Activated CD4-positive, alpha-beta T cell treated with anti-CD3 and anti-CD28 coated beads, Interleukin-2, amount 10 ng/mL, durations not matched to agents 7 days and 5 days (primary cell): ENCODE measurements at regions not wholly inside any gene's neighbourhood (a gene's known extent, or its start where the extent isn't known, plus 50 kb on each side); places are given as distances from the start of the nearest gene placed in this dataset.

ENCODE experiments used
- CTCF ChIA-PET: fragments of 350-600 bp; sonication (Branson Sonifier 250); formaldehyde crosslinking; loops from one replicate; lab custom pipeline; 2021; ENCODE audit warnings: antibody characterized with exemption; lab: Charles Lee
- POLR2A ChIA-PET: fragments of 350-600 bp; sonication (Branson Sonifier 250); formaldehyde crosslinking; loops from one replicate; lab custom pipeline; 2021; ENCODE audit warnings: antibody characterized with exemption; lab: Charles Lee
- DNase-seq: peaks from one replicate; pipeline ENCODE4 v3.0.0-alpha.2; 2020
- H3K27ac Mint-ChIP-seq: one replicate; pipeline ENCODE4 v1.8.0; 2021; ENCODE audit warnings: mild to moderate bottlenecking, moderate library complexity, mixed read lengths
- H3K27me3 Mint-ChIP-seq: one replicate; pipeline ENCODE4 v1.8.0; 2021; ENCODE audit warnings: mixed read lengths
- H3K36me3 Mint-ChIP-seq: one replicate; pipeline ENCODE4 v1.8.0; 2021; ENCODE audit warnings: low read depth, mixed read lengths
- H3K4me1 Mint-ChIP-seq: one replicate; pipeline ENCODE4 v1.8.0; 2021; ENCODE audit warnings: mixed read lengths
- H3K4me3 Mint-ChIP-seq: one replicate; pipeline ENCODE4 v1.8.0; 2021; ENCODE audit warnings: mild to moderate bottlenecking, moderate library complexity, mixed read lengths
- H3K9me3 Mint-ChIP-seq: one replicate; pipeline ENCODE4 v1.8.0; 2021; ENCODE audit warnings: mixed read lengths

DNA sequence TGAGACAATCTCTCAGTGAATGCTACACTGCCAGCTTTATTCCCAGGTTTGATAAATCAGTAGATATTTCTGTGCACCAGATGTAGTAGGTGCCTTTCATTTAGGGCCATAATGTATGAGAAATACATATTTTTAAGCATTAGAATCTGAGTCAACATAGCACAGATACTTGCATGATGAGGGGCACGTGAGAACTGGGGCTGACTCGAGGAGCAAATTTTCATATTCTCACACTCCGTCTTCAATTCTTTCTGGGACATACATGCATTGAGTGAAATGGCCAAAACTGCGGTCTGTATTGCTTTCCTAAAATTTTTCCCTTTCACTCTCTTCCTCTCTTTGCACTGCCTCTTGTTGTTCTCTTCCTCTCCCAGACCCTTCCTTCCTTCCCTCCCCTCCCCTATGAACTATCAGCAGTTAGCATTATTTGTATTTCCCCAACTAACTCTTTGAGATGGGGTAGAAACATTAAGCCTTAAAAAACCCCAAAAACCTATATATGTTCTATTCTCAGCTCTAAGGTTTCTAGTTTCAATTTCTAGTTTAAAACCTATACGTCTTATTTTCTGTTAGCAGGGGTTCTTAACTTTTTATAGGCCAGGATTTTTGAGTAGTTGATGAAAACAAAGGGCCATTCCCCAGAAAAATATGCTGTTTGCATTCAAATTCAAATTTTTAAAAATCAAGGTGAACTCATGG lies 289.1 kb downstream of the PTBP2 start:
- no peak for DNase-seq
- no peaks in the 10 kb centered on the region for H3K36me3 Mint-ChIP-seq

DNA sequence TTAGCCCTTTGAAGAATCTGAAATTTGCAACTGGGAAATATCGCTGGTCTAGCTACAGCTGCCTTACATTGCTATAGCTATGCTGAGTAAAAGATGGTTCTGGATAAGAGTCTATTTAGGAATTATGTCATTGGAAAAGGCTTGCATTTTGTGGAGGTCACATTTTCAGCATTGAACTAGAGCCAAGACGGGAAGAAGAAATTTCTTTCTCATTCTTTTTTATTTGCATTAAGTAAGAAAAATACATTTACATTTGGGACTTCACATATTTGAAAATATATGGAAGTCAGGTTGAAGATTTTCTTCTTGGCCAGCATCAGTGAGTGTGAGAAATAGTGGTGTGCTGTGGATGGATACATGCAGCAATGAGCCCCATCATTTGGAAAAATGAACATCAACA lies 291.6 kb downstream of the PTBP2 start:
- ChIA-PET POLR2A (no interaction called here), CTCF (no interaction called here)
- H3K27me3 Mint-ChIP-seq = peaks cover 4% of the 10 kb centered on the region
- H3K9me3 Mint-ChIP-seq = no peaks in the 10 kb centered on the region
- no peak overlapping the region for H3K4me3 Mint-ChIP-seq
- H3K4me1 Mint-ChIP-seq = no peaks in the 10 kb centered on the region
- no peak for DNase-seq
- no peaks in the 10 kb centered on the region for H3K36me3 Mint-ChIP-seq
- no peak overlapping the region for H3K27ac Mint-ChIP-seq

More for the DNA sequence above, 289.1 kb downstream of the PTBP2 start:
- Mint-ChIP-seq H3K4me3 (no peak overlapping the region), H3K4me1 (no peaks in the 10 kb centered on the region), H3K9me3 (no peaks in the 10 kb centered on the region), H3K27me3 (peaks cover 2% of the 10 kb centered on the region), H3K27ac (no peak overlapping the region)
- ChIA-PET CTCF (no interaction called here), POLR2A (no interaction called here)

DNA sequence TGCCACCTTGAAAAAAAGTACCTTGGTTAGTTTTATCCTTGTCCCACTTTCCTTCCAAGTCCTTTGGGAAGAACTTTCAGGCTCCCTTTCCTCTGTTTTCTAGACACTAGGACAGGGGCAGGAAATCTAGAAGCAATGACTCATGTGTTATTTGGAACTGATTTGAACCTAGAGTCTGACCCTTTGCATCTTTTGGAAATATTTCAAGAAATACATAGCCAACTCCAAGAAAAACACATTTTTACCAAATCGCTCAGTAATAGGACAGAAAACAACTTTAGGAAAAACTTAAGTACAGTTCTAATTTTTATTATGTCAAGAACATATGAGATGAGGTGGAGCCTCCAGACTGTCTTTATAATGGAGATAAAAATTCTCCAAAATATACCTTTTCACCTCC lies 292.4 kb downstream of the PTBP2 start:
- no peaks in the 10 kb centered on the region for H3K9me3 Mint-ChIP-seq
- H3K4me3 Mint-ChIP-seq = no peak overlapping the region
- ChIA-PET POLR2A (no interaction called here), CTCF (no interaction called here)
- H3K27ac Mint-ChIP-seq = no peak overlapping the region
- DNase-seq = no peak
- no peaks in the 10 kb centered on the region for H3K4me1 Mint-ChIP-seq
- peaks cover 6% of the 10 kb centered on the region for H3K27me3 Mint-ChIP-seq
- no peaks in the 10 kb centered on the region for H3K36me3 Mint-ChIP-seq

DNA sequence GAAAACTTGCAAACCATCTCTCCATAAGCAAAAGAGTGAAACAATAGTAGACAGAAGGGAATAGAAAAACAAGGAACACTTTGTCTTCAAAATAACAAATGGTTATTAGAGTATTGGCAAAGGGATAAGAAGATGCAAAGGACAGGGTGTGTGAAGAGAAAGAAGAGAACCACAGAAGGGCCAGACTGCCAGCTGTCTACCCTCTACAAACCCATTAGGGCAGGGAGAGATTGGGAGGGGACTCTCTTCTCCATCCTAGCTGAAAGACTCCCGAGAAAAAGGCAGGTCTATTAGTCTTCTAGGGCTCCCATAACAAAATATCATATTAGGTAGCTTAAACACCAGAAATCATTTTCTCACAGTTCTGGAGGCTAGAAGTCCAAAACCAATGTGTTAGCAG lies 292.8 kb downstream of the PTBP2 start:
- no peaks in the 10 kb centered on the region for H3K4me1 Mint-ChIP-seq
- peaks cover 10% of the 10 kb centered on the region for H3K27me3 Mint-ChIP-seq
- ChIA-PET POLR2A (no interaction called here), CTCF (no interaction called here)
- H3K4me3 Mint-ChIP-seq = no peak overlapping the region
- H3K36me3 Mint-ChIP-seq = no peaks in the 10 kb centered on the region
- no peak for DNase-seq
- H3K27ac Mint-ChIP-seq = no peak overlapping the region
- H3K9me3 Mint-ChIP-seq = no peaks in the 10 kb centered on the region

DNA sequence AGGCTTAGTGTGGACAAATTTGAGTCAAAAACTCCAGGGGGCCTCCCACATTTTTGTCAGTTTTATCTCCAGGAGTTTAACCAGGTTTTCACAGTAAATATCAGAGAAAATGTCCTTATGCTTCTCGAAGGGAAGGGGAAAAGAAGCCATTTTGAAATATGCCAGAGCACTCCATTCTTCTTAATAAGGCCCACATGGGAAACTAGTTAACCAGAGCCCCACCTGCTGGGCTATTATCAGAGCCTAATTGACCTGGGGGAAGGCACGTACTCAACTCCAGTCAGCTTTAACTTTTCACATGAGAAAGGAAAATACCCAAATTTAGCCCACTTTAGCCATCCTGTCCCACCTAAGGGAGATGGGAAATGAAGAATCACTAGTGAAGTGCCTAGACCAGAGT lies 296.3 kb downstream of the PTBP2 start:
- DNase-seq = no peak
- Mint-ChIP-seq H3K4me3 (no peak overlapping the region), H3K27ac (no peak overlapping the region), H3K9me3 (no peaks in the 10 kb centered on the region), H3K36me3 (no peaks in the 10 kb centered on the region), H3K4me1 (no peaks in the 10 kb centered on the region), H3K27me3 (peaks cover 12% of the 10 kb centered on the region)
- POLR2A ChIA-PET = no interaction called here
- CTCF ChIA-PET = no interaction called here
